IMR-90 (cell line): ENCODE measurements at regions not wholly inside any gene's neighbourhood (a gene's known extent, or its start where the extent isn't known, plus 50 kb on each side); places are given as distances from the start of the nearest gene placed in this dataset.

Experiments used
- ATAC-seq: fragments of 200-7000 bp; cut with Tn5 transposase; 2 replicates; pipeline ENCODE4 v1.9.1; 2020; ENCODE audit warnings: low read depth, mild to moderate bottlenecking, moderate library complexity
- BruUV-seq: library from RNA; stranded (reverse); fragments of 400-500 nt; replicated peaks from 2 replicates; lab custom pipeline; 2021; lab: Mats Ljungman, UMichigan
- CTCF ChIA-PET: fragments of 300-600 bp; formaldehyde crosslinking; extraction: SDS; loops from one replicate; lab custom pipeline; 2021; ENCODE audit warnings: antibody characterized with exemption; lab: Yijun Ruan, JAX
- POLR2A ChIA-PET: fragments of 300-600 bp; sonication (Branson Sonifier 250); formaldehyde crosslinking; loops from one replicate; lab custom pipeline; 2022; ENCODE audit warnings: antibody characterized with exemption; ENCODE audit not compliant: unreplicated experiment; lab: Charles Lee
- DNase-seq: peaks from one replicate; pipeline ENCODE4 v3.0.0; 2013
- H2AFZ ChIP-seq: replicated peaks from 2 replicates; pipeline ENCODE3; 2013; ENCODE audit warnings: low read length, mild to moderate bottlenecking; ENCODE audit not compliant: poor library complexity
- H2AK5ac ChIP-seq: 2 replicates; pipeline ENCODE4 v1.6.1; 2013; ENCODE audit warnings: low read depth, low read length, inconsistent platforms
- H2AK9ac ChIP-seq: replicated peaks from 2 replicates; pipeline ENCODE3; 2013; ENCODE audit warnings: mild to moderate bottlenecking, low read depth, low read length, moderate library complexity; ENCODE audit not compliant: poor library complexity
- H2BK120ac ChIP-seq: 2 replicates; pipeline ENCODE4 v1.6.1; 2013; ENCODE audit warnings: low read depth, low read length, inconsistent platforms
- H2BK15ac ChIP-seq: 3 replicates; pipeline ENCODE4 v1.6.1; 2013; ENCODE audit warnings: low read depth, low read length, inconsistent platforms
- H2BK20ac ChIP-seq: 2 replicates; pipeline ENCODE4 v1.6.1; 2013; ENCODE audit warnings: low read depth, mild to moderate bottlenecking, inconsistent platforms, low read length, moderate library complexity
- H2BK5ac ChIP-seq: 2 replicates; pipeline ENCODE4 v1.6.1; 2013; ENCODE audit warnings: mild to moderate bottlenecking, low read depth, low read length, inconsistent platforms; ENCODE audit not compliant: poor library complexity, severe bottlenecking
- H3K14ac ChIP-seq: replicated peaks from 2 replicates; pipeline ENCODE4 v1.6.1; 2013; ENCODE audit warnings: low read depth, low read length, inconsistent platforms
- H3K18ac ChIP-seq: 2 replicates; pipeline ENCODE4 v1.6.1; 2013; ENCODE audit warnings: low read depth, low read length, control low read depth
- H3K23ac ChIP-seq: 2 replicates; pipeline ENCODE4 v1.6.1; 2013; ENCODE audit warnings: low read depth, low read length, inconsistent platforms
- H3K27ac ChIP-seq: 2 replicates; pipeline ENCODE4 v1.5.1; 2013; ENCODE audit warnings: mild to moderate bottlenecking, control low read depth, low read length; ENCODE audit not compliant: insufficient read depth
- H3K27me3 ChIP-seq: 2 replicates; pipeline ENCODE4 v1.6.1; 2013; ENCODE audit warnings: low read length; ENCODE audit not compliant: control insufficient read depth, insufficient read depth
- H3K36me3 ChIP-seq: 2 replicates; pipeline ENCODE4 v1.6.1; 2013; ENCODE audit warnings: low read length, mixed read lengths; ENCODE audit not compliant: control insufficient read depth, insufficient read depth
- H3K4ac ChIP-seq: 2 replicates; pipeline ENCODE4 v1.6.1; 2013; ENCODE audit warnings: low read depth, low read length, inconsistent platforms
- H3K4me1 ChIP-seq: 2 replicates; pipeline ENCODE4 v1.6.1; 2013; ENCODE audit warnings: low read length, mixed read lengths; ENCODE audit not compliant: control insufficient read depth, insufficient read depth
- H3K4me2 ChIP-seq: 2 replicates; pipeline ENCODE4 v1.6.1; 2013; ENCODE audit warnings: low read depth, mild to moderate bottlenecking, control low read depth, low read length, moderate library complexity
- H3K4me3 ChIP-seq: 2 replicates; pipeline ENCODE4 v1.5.1; 2013; ENCODE audit warnings: low read depth, mild to moderate bottlenecking, control low read depth, low read length, moderate library complexity; ENCODE audit not compliant: insufficient read depth
- H3K56ac ChIP-seq: 2 replicates; pipeline ENCODE4 v1.6.1; 2013; ENCODE audit warnings: low read length, inconsistent platforms; ENCODE audit not compliant: insufficient read depth; ENCODE audit errors: extremely low read depth
- H3K79me1 ChIP-seq, 2 experiments: 2 replicates each; pipeline ENCODE4 v1.6.1; 2013; ENCODE audit warnings: low read length in 2 of 2, inconsistent platforms in 1 of 2, low read depth in 1 of 2
- H3K9ac ChIP-seq: 2 replicates; pipeline ENCODE4 v1.6.1; 2013; ENCODE audit warnings: low read depth, low read length, control low read depth
- H3K9me1 ChIP-seq: 2 replicates; pipeline ENCODE4 v1.6.1; 2013; ENCODE audit warnings: low read length, inconsistent platforms; ENCODE audit not compliant: insufficient read depth
- H3K9me3 ChIP-seq: 2 replicates; pipeline ENCODE4 v1.6.1; 2013; ENCODE audit warnings: low read length; ENCODE audit not compliant: control insufficient read depth, insufficient read depth
- H4K20me1 ChIP-seq: 2 replicates; pipeline ENCODE4 v1.6.1; 2013; ENCODE audit warnings: low read length, inconsistent platforms; ENCODE audit not compliant: insufficient read depth
- H4K5ac ChIP-seq: 2 replicates; pipeline ENCODE4 v1.6.1; 2013; ENCODE audit warnings: mild to moderate bottlenecking, low read depth, low read length, control low read depth
- H4K8ac ChIP-seq, 2 experiments: 2 replicates each; pipeline ENCODE4 v1.6.1; 2013; ENCODE audit warnings: low read depth in 2 of 2, low read length in 2 of 2, control low read depth in 1 of 2, inconsistent platforms in 1 of 2
- H4K91ac ChIP-seq: 2 replicates; pipeline ENCODE4 v1.6.1; 2013; ENCODE audit warnings: low read depth, low read length, inconsistent platforms; ENCODE audit not compliant: insufficient read depth
- BHLHE40 ChIP-seq: fragments of 150-350 bp; IDR thresholded peaks from 2 replicates; pipeline ENCODE4 v1.6.1; 2016; ENCODE audit warnings: mild to moderate bottlenecking, low read depth, low read length
- CEBPB ChIP-seq: IDR thresholded peaks from 2 replicates; pipeline ENCODE4 v1.6.1; 2012; ENCODE audit warnings: low read depth, low read length, improper control_type of control experiment
- CHD1 ChIP-seq: IDR thresholded peaks from 2 replicates; pipeline ENCODE4 v1.6.1; 2012; ENCODE audit warnings: low read depth, low read length, improper control_type of control experiment
- FOS ChIP-seq: fragments of 150-350 bp; IDR thresholded peaks from 2 replicates; pipeline ENCODE4 v1.6.1; 2016; ENCODE audit warnings: low read depth, low read length
- MXI1 ChIP-seq: IDR thresholded peaks from 2 replicates; pipeline ENCODE4 v1.6.1; 2012; ENCODE audit warnings: low read depth, mild to moderate bottlenecking, low read length, moderate library complexity, borderline replicate concordance
- POLR2A ChIP-seq: IDR thresholded peaks from 2 replicates; pipeline ENCODE4 v1.6.1; 2012; ENCODE audit warnings: mild to moderate bottlenecking, low read depth, low read length
- RAD21 ChIP-seq: IDR thresholded peaks from 2 replicates; pipeline ENCODE4 v1.6.1; 2012; ENCODE audit warnings: low read length, improper control_type of control experiment
- RCOR1 ChIP-seq: IDR thresholded peaks from 2 replicates; pipeline ENCODE4 v1.6.1; 2012; ENCODE audit warnings: mild to moderate bottlenecking, low read length, improper control_type of control experiment; ENCODE audit not compliant: insufficient replicate concordance
- RFX5 ChIP-seq: IDR thresholded peaks from 2 replicates; pipeline ENCODE4 v1.8.0; 2012; ENCODE audit warnings: low read depth, mild to moderate bottlenecking, low read length, moderate library complexity
- whole genome bisulfite sequencing, 2 experiments: methylation state at CpG; one replicate each; pipeline versions ENCODE4 v1.1.5 to v1.1.7; 2013; ENCODE audit warnings: missing lambda C conversion rate in 2 of 2; ENCODE audit not compliant: insufficient read length in 1 of 2; ENCODE audit errors: extremely low coverage in 2 of 2; 5-methylcytosine and 5-hydroxymethylcytosine counted together
- dilution Hi-C: fragments of 300-500 bp; cut with HindIII; formaldehyde crosslinking; loops from one replicate; pipeline ENCODE4 v1.14.3; 2018; ENCODE audit warnings: low sequenced_read_pairs; ENCODE audit not compliant: unreplicated experiment
- in situ Hi-C: fragments of 300-500 bp; cut with MboI; formaldehyde crosslinking; loops from 3 replicates; pipeline ENCODE4 v1.14.3; 2019; ENCODE audit warnings: low sequenced_read_pairs, inconsistent platforms, mixed read lengths
- intact Hi-C: fragments of 100-400 bp; cut with micrococcal nuclease; formaldehyde crosslinking; loops from 2 replicates; pipeline ENCODE4 v1.10.0; 2022
- TF ChIP-seq, protein P1 (sequence below): fragments of 150-350 bp; IDR thresholded peaks from 2 replicates; pipeline ENCODE4 v1.6.1; 2016; ENCODE audit warnings: low read depth, mild to moderate bottlenecking, low read length, moderate library complexity, borderline replicate concordance
- TF ChIP-seq, protein P2 (sequence below): conservative IDR thresholded peaks from 2 replicates; pipeline ENCODE4 v1.5.1; 2012; ENCODE audit warnings: mild to moderate bottlenecking, low read depth, low read length, improper control_type of control experiment

DNA sequence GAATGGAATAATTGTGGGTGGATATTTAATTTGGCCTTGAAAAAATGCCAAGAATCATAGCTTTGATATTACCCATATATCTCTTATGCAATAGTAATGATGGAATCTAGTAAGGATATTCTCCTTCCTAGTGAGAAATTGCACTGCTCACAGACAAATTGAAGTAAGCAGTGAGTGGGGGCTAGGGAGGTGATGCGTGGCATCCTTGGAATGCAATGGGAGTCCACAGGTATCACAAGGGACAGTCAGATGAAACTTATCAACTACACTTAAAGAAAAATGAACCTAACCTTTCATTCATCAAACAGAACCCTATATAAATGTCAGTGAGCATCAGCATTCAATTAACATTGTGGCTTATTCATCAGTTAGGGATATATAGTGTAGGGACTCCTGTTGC, 57.8 kb downstream of the IZUMO3 start:
- H3K4ac ChIP-seq: no peak overlapping the region
- no peak overlapping the region for H2BK20ac ChIP-seq
- no peak overlapping the region for H3K18ac ChIP-seq
- no CpG with 5 or more reads among the region's 1 CpG for whole genome bisulfite sequencing, 2 experiments
- ChIA-PET POLR2A (no interaction called here), CTCF (no interaction called here)
- H3K23ac ChIP-seq: no peak overlapping the region
- no peak for DNase-seq
- ATAC-seq: no peak
- H4K91ac ChIP-seq: no peak overlapping the region
- no peak overlapping the region for H2BK5ac ChIP-seq
- intact Hi-C loops: no loop called here
- no peaks in the 10 kb centered on the region for H3K36me3 ChIP-seq
- H4K5ac ChIP-seq: no peak overlapping the region
- no peaks in the 10 kb centered on the region for H4K20me1 ChIP-seq
- no peaks in the 10 kb centered on the region for H3K9me3 ChIP-seq
- no peak overlapping the region for H4K8ac ChIP-seq
- in situ Hi-C loops: no loop called here
- no peak overlapping the region for H2AFZ ChIP-seq
- H3K14ac ChIP-seq: no peak overlapping the region
- H2AK9ac ChIP-seq: no peak overlapping the region
- H2BK15ac ChIP-seq: no peak overlapping the region
- no peak overlapping the region for H3K27ac ChIP-seq
- TF ChIP-seq CHD1 (no peak), FOS (no peak), BHLHE40 (no peak), RAD21 (no peak), POLR2A (no peak), RCOR1 (no peak), MXI1 (no peak), RFX5 (no peak), CEBPB (no peak)
- TF ChIP-seq, protein P1, sequence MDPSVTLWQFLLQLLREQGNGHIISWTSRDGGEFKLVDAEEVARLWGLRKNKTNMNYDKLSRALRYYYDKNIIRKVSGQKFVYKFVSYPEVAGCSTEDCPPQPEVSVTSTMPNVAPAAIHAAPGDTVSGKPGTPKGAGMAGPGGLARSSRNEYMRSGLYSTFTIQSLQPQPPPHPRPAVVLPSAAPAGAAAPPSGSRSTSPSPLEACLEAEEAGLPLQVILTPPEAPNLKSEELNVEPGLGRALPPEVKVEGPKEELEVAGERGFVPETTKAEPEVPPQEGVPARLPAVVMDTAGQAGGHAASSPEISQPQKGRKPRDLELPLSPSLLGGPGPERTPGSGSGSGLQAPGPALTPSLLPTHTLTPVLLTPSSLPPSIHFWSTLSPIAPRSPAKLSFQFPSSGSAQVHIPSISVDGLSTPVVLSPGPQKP: no peak
- TF ChIP-seq, protein P2, sequence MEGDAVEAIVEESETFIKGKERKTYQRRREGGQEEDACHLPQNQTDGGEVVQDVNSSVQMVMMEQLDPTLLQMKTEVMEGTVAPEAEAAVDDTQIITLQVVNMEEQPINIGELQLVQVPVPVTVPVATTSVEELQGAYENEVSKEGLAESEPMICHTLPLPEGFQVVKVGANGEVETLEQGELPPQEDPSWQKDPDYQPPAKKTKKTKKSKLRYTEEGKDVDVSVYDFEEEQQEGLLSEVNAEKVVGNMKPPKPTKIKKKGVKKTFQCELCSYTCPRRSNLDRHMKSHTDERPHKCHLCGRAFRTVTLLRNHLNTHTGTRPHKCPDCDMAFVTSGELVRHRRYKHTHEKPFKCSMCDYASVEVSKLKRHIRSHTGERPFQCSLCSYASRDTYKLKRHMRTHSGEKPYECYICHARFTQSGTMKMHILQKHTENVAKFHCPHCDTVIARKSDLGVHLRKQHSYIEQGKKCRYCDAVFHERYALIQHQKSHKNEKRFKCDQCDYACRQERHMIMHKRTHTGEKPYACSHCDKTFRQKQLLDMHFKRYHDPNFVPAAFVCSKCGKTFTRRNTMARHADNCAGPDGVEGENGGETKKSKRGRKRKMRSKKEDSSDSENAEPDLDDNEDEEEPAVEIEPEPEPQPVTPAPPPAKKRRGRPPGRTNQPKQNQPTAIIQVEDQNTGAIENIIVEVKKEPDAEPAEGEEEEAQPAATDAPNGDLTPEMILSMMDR: no peak
- H3K4me2 ChIP-seq: no peak overlapping the region
- no peak overlapping the region for H2AK5ac ChIP-seq
- H3K79me1 ChIP-seq: no peaks in the 10 kb centered on the region
- BruUV-seq: no TSS peak
- no peak overlapping the region for H2BK120ac ChIP-seq
- H3K9ac ChIP-seq: no peak overlapping the region
- no peak overlapping the region for H3K56ac ChIP-seq
- dilution Hi-C loops: no loop called here
- H3K4me3 ChIP-seq: no peak overlapping the region
- H3K27me3 ChIP-seq: no peaks in the 10 kb centered on the region
- no peaks in the 10 kb centered on the region for H3K4me1 ChIP-seq
- no peaks in the 10 kb centered on the region for H3K9me1 ChIP-seq
